Fibroblast of skin of left biceps (primary cell): ENCODE measurements at regions not wholly inside any gene's neighbourhood (a gene's known extent, or its start where the extent isn't known, plus 50 kb on each side); places are given as distances from the start of the nearest gene placed in this dataset.

Experiments
- DNase-seq, 2 experiments: peaks; one replicate each; pipeline ENCODE4 v3.0.0-alpha.2; 2013; ENCODE audit warnings: low read depth in 2 of 2

GRCh38 chr13:36493046-36493445 is 60.8 kb downstream of the CCNA1 start:
- no peak for DNase-seq

- no peak for DNase-seq
Observed at GRCh38 chr13:36495431-36495830, 63.1 kb downstream of the CCNA1 start.

- DNase-seq, result no peak
Observed at GRCh38 chr13:36509369-36509768, 77.1 kb downstream of the CCNA1 start.

GRCh38 chr13:36512771-36513170 is 80.5 kb downstream of the CCNA1 start:
- DNase-seq, result no peak

- DNase-seq, result no peak
Observed at GRCh38 chr13:36513266-36513665, 81.0 kb downstream of the CCNA1 start.

- no peak for DNase-seq
Observed at GRCh38 chr13:36515466-36515865, 83.2 kb downstream of the CCNA1 start.

- no peak for DNase-seq
Observed at GRCh38 chr13:36516225-36516624, 83.9 kb downstream of the CCNA1 start.

GRCh38 chr13:36518707-36519106 is 86.4 kb downstream of the CCNA1 start:
- no peak for DNase-seq

- DNase-seq, result no peak
Observed at GRCh38 chr13:36519432-36519831, 87.1 kb downstream of the CCNA1 start.

GRCh38 chr13:36520111-36520510 is 87.8 kb downstream of the CCNA1 start:
- no peak for DNase-seq

- DNase-seq, result no peak
Observed at GRCh38 chr13:36526897-36527296, 94.6 kb downstream of the CCNA1 start.

- no peak for DNase-seq
Observed at GRCh38 chr13:36528105-36528504, 95.8 kb downstream of the CCNA1 start.

GRCh38 chr13:36530050-36530789 is 97.9 kb downstream of the CCNA1 start:
- peak; percentile 59 to 66 for DNase-seq

- DNase-seq, result no peak
Observed at GRCh38 chr13:36530861-36531590, 98.7 kb downstream of the CCNA1 start.

GRCh38 chr13:36531746-36532486 is 99.6 kb downstream of the CCNA1 start:
- DNase-seq, result peak; percentile 59 to 62

- no peak for DNase-seq
Observed at GRCh38 chr13:36533806-36534205, 101.5 kb downstream of the CCNA1 start.

- DNase-seq, result no peak
Observed at GRCh38 chr13:36536546-36536945, 104.3 kb downstream of the CCNA1 start.

GRCh38 chr13:36543671-36544070 is 111.4 kb downstream of the CCNA1 start:
- no peak for DNase-seq

- no peak for DNase-seq
Observed at GRCh38 chr13:36548129-36548528, 115.8 kb downstream of the CCNA1 start.

- no peak for DNase-seq
Observed at GRCh38 chr13:36549126-36549702, 116.9 kb downstream of the CCNA1 start.

GRCh38 chr13:36549755-36550154 is 117.5 kb downstream of the CCNA1 start:
- no peak for DNase-seq

GRCh38 chr13:36550177-36550576 is 117.9 kb downstream of the CCNA1 start:
- DNase-seq, result no peak
